Fibroblast of skin of right biceps (primary cell): ENCODE measurements at regions not wholly inside any gene's neighbourhood (a gene's known extent, or its start where the extent isn't known, plus 50 kb on each side); places are given as distances from the start of the nearest gene placed in this dataset.
A peak's percentile ranks its signal among the peaks of the same experiment; 100 is the strongest.

Source experiments
- DNase-seq: peaks from one replicate; pipeline ENCODE4 v3.0.0-alpha.2; 2013

DNA sequence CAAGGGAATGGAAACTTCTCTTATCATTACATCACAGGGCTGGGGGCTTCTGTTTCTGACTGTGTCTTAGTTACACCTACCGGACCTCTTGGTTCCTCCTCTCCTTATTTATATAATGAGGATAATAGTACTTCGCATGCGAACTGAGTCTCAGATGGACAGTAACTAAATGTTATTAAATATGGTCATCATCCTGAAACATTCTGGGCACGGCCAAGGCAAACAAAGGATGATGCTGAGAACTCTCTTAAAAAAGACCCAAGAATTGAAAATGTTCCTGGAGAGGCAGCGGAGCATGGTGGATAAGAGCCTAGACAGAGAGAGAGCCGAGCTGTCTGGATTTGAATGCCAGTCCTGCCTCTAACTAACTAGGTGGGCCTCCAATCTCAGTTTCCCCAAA is 119.8 kb upstream of the SASH1 start:
- no peak for DNase-seq

GRCh38 chr6:148223424-148223842 is 119.2 kb upstream of the SASH1 start:
- peak; percentile 76 for DNase-seq

DNA sequence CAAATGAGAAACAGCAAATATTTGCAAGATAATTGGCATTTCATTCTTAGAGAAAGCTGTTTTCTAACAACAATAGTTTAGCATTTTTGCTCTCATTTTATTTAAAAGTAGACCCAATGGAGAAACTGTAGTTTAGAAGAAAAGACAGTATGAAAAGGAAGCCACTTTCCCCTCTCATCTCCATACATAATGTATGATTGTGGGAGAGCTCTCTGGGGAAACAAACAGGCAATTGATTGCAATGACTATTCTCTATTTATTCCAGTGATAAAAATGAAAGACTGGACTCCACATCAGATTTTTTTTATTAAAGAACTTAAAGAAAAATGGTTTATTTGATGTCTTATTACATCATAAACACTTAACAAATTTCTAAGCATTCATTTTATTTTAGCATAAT is 116.8 kb upstream of the SASH1 start:
- no peak for DNase-seq

- DNase-seq: no peak
Observed at GRCh38 chr6:148226284-148226683, 116.4 kb upstream of the SASH1 start.

GRCh38 chr6:148231572-148231971 is 111.1 kb upstream of the SASH1 start:
- DNase-seq: peak; percentile 91

GRCh38 chr6:148235446-148235845 is 107.2 kb upstream of the SASH1 start:
- peak; percentile 31 for DNase-seq

GRCh38 chr6:148238713-148239112 is 103.9 kb upstream of the SASH1 start:
- DNase-seq: no peak

DNA sequence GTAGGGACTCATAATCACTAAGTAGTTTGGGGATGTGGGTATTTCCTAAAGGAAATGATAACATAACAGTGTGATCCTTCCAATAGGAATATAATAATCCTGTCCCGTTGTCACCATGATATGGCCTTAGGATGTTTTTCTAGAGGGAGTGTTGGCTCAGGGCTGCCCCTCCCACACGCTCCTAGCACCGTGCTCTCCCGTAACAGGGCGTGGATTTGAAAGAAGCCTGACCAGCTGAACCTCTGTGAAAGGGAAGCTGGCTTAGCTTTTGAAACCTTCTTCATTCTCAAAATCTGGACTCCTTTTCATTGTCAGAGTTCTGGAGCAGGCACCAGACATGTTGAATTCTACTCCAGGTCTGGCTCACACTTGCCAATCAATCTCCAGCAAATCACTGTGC is 103.4 kb upstream of the SASH1 start:
- DNase-seq: no peak

- DNase-seq: peak; percentile 26
Observed at GRCh38 chr6:148239801-148240460, 102.7 kb upstream of the SASH1 start.

DNA sequence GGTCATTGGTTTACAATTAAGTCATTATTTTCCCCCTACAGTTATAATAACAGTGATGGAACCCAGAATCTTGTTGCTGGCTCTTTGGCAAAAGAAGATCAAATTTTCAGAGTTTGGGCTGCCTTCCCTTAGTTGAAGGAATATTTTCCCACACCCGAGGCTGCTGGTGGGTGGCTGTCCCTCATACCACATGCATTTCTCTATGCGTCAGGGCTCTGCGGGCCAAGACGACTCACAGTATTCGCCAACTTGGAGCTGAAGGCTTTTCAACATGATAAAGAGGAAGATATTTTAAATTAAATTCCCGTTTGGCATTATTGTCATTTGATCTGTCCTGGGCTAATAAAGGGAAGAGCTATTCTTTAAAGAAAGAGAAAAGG is 102.2 kb upstream of the SASH1 start:
- DNase-seq: peak; percentile 88

DNA sequence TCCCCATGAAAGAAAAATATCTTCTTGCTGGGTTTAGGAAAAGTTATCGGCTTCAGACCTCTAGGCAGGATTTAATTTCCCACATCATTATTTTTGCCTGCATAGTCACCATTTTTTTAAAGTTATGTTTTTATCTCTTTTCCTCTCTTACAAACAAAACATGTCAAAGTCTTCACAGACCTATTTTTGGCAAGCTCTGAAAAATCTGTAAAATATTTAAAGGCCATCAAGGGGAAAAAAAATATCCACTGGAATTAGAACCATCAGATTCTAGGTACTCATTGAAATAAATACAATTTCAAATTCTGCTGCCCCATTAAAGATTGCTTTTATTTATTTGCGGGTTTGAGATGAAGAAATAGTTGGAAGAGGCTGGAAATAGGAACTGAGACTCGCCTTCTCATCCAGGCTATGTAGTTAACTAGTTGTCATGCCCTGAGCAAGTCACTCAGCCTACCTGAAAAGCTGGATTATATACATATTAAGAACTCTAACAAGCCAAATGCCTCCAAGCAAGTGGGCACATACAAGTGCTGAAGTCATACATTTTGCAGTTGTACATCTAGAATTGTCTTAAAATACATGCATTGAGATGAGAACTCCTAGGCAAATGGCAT is 101.7 kb upstream of the SASH1 start:
- DNase-seq: peak; percentile 37

GRCh38 chr6:148242180-148242579 is 100.5 kb upstream of the SASH1 start:
- DNase-seq: peak; percentile 22

GRCh38 chr6:148244217-148244935 is 98.3 kb upstream of the SASH1 start:
- no peak for DNase-seq

DNA sequence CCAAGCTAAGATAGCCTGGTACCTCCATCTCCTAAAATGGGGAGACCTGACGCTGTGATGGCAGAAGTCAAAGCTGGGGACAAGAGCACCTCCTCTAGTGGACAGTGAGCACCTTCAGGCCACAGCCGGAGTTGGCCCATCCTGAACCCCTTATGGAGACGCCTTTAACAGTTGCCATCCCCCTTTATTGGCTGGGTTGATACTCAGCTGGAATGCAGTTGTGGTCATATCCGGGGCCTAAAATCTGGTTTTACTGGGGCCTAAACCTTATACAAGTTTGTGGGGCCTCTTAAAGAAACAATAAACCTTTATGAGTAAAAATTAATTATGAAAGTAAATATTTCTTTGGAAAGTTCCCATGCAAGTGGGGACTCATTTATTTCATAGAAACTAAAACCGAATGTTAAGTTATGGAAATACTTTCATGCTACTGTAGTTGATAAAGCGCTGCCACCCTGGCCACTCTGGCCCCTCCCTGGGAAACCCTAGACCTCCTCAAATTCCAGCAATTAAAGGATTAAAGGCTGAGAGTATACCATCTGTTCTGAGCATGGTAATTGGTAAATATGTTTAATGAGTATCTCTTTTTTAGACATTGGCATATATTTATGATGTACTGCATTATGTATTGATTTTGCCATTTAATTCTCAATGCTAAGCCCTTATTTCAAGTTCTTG is 95.1 kb upstream of the SASH1 start:
- DNase-seq: no peak

DNA sequence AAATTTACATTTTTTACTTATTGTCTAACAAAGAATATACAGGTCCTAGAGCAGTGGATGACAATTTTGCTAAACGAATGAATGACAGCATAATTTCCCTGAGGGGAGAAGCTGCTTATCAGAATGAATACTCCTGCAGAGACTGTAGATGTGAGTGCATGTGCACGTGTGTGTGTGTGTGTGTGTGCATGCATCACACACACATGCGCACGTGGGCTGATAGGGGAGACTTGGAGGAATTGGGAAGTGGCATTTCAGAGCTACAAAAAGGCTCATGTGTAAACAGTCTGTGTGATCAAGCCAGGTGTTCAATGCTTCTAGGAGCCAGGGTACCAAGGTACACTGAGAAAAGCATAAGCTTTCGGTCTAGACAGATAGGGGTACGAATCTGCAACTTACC is 93.5 kb upstream of the SASH1 start:
- no peak for DNase-seq

DNA sequence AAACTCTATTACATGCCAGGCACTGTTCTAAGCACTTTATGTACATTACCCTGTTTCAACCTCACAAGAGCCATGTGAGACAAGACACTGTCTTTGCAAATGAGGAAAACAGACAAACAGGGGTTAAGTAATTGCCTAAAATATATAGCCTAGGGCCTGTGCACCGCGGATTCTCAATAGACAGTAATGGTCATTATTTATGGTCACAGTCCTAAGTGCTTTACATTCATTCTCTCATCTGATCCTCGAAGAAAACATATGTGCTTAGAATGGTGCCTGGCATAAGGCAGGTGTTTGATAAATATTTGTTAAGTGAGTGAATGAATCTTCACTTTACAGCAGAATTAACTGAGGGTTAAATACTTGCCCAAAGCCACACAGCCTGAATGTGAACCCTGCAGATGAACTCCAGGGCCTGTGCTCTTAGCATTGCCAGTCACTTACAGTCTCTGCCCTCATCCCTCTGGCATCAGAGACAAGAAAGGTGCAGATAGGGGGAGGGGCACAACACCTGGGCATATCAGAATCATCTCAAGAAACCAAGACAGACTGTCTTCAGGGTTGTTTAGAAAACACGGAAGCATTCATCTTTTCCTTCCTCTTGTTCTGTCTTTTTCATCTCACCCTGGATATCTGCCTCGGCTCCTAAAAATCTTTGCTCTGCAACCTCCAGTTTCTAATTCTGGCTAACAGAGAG is 92.8 kb upstream of the SASH1 start:
- no peak for DNase-seq

GRCh38 chr6:148250975-148251685 is 91.5 kb upstream of the SASH1 start:
- peak; percentile 79 for DNase-seq

GRCh38 chr6:148251891-148252290 is 90.7 kb upstream of the SASH1 start:
- DNase-seq: peak; percentile 94

GRCh38 chr6:148257810-148258209 is 84.8 kb upstream of the SASH1 start:
- DNase-seq: no peak

GRCh38 chr6:148258868-148259267 is 83.8 kb upstream of the SASH1 start:
- no peak for DNase-seq

- no peak for DNase-seq
Observed at GRCh38 chr6:148261470-148261869, 81.2 kb upstream of the SASH1 start.

DNA sequence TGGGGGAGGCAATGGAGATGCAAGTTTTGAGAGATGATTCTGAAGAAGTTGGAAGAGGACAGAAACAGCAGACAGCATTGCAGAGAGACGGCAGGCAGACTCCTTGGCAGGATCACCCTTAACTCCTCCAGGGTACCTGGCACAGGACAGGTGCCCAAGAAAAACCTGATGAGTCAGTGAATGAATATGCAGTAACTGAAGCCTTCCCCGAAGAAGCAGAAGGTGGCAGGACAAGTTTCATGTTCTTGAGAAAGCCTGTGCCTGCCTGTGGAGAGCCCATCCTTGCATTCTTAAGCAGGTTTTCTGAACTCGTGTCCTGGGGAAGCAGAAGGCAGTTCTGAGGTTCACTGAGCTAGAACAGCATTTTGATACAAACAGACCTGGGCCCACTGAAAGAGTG is 79.6 kb upstream of the SASH1 start:
- DNase-seq: no peak
